Gastrocnemius medialis (tissue), 4 donors: ENCODE measurements at regions not wholly inside any gene's neighbourhood (a gene's known extent, or its start where the extent isn't known, plus 50 kb on each side); places are given as distances from the start of the nearest gene placed in this dataset.

ENCODE experiments used
- POLR2A ChIP-seq, 2 donors: fragments of 450-650 bp; IDR thresholded peaks; one replicate each; pipeline ENCODE4 v1.6.1; 2017; ENCODE audit warnings: antibody characterized with exemption in 2 of 2, mild to moderate bottlenecking in 2 of 2, moderate library complexity in 2 of 2
- TF ChIP-seq, protein P1 (sequence below), 5 experiments: fragments of 450-650 bp in 3 of 5; fragments of 200-600 bp in 2 of 5; sonication (generic) in 2 of 5; IDR thresholded peaks in 4 of 5; conservative IDR thresholded peaks in 1 of 5; 1 replicate in 4 of 5; 2 replicates in 1 of 5; pipeline ENCODE4 v1.5.1; 2016 to 2019; ENCODE audit warnings: antibody characterized with exemption in 5 of 5, mild to moderate bottlenecking in 3 of 5, moderate library complexity in 3 of 5

DNA sequence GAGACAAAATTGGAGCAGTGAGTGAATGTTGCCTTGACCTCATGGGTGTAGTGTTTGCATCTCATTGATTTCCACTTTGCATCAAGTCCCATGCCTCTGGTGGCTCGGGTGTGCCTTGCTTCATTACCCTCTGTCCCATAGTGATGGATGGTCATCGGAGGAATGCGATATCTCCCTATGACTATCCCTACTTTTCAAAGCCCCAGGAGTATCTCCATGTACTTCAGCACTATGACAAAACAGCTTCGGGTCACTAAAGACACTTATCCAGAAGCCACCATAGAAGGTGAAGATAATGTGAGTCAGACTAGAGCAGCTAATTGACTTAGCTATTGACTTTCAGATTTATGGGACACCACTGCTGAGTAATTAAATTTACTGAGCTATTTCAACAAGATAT is 355.1 kb upstream of the CCDC196 start:
- TF ChIP-seq, protein P1, sequence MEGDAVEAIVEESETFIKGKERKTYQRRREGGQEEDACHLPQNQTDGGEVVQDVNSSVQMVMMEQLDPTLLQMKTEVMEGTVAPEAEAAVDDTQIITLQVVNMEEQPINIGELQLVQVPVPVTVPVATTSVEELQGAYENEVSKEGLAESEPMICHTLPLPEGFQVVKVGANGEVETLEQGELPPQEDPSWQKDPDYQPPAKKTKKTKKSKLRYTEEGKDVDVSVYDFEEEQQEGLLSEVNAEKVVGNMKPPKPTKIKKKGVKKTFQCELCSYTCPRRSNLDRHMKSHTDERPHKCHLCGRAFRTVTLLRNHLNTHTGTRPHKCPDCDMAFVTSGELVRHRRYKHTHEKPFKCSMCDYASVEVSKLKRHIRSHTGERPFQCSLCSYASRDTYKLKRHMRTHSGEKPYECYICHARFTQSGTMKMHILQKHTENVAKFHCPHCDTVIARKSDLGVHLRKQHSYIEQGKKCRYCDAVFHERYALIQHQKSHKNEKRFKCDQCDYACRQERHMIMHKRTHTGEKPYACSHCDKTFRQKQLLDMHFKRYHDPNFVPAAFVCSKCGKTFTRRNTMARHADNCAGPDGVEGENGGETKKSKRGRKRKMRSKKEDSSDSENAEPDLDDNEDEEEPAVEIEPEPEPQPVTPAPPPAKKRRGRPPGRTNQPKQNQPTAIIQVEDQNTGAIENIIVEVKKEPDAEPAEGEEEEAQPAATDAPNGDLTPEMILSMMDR (IDR thresholded peaks at IDR 0.05 in 4 of 5, conservative IDR thresholded peaks at IDR 0.05 in 1 of 5), result no peak
- no peak for TF ChIP-seq POLR2A (IDR thresholded peaks at IDR 0.05)
